H1 (cell line): ENCODE measurements at regions not wholly inside any gene's neighbourhood (a gene's known extent, or its start where the extent isn't known, plus 50 kb on each side); places are given as distances from the start of the nearest gene placed in this dataset.

ENCODE experiments used
- CTCF ChIA-PET: fragments of 300-600 bp; sonication (Branson Sonifier 250); formaldehyde crosslinking; loops from one replicate; lab custom pipeline; 2021; ENCODE audit not compliant: partially characterized antibody; lab: Charles Lee
- POLR2A ChIA-PET: fragments of 300-600 bp; sonication (Branson Sonifier 250); formaldehyde crosslinking; loops from one replicate; lab custom pipeline; 2021; ENCODE audit warnings: inconsistent platforms; ENCODE audit not compliant: partially characterized antibody; lab: Charles Lee
- DNase-seq, 2 experiments: peaks; one replicate each; pipeline versions ENCODE4 v3.0.0 to v3.0.0-alpha.2; 2010 to 2022; ENCODE audit warnings: low spot score in 2 of 2, low read depth in 1 of 2, mixed read lengths in 1 of 2
- FAIRE-seq: peaks from 2 replicates; lab custom pipeline; 2011; peaks lifted over from hg19 to GRCh38; lab: Jason Lieb, UNC
- H2AFZ ChIP-seq: 2 replicates; pipeline ENCODE4 v1.8.1; 2012; ENCODE audit warnings: low read length, inconsistent platforms
- H2AK5ac ChIP-seq: 2 replicates; pipeline ENCODE4 v1.6.1; 2013; ENCODE audit warnings: low read depth, low read length
- H2BK120ac ChIP-seq: replicated peaks from 2 replicates; pipeline ENCODE3; 2013; ENCODE audit warnings: low read depth, low read length, inconsistent platforms
- H2BK12ac ChIP-seq: 2 replicates; pipeline ENCODE4 v1.6.1; 2013; ENCODE audit warnings: low read depth, low read length
- H2BK15ac ChIP-seq: 2 replicates; pipeline ENCODE4 v1.6.1; 2013; ENCODE audit warnings: low read length
- H2BK20ac ChIP-seq: 2 replicates; pipeline ENCODE4 v1.6.1; 2013; ENCODE audit warnings: low read length
- H2BK5ac ChIP-seq: 2 replicates; pipeline ENCODE4 v1.6.1; 2013; ENCODE audit warnings: low read depth, low read length
- H3K14ac ChIP-seq: 2 replicates; pipeline ENCODE4 v1.6.1; 2013; ENCODE audit warnings: inconsistent platforms; ENCODE audit not compliant: insufficient read length
- H3K18ac ChIP-seq: 2 replicates; pipeline ENCODE4 v1.6.1; 2013; ENCODE audit warnings: low read length; ENCODE audit errors: extremely low read depth
- H3K23ac ChIP-seq: 2 replicates; pipeline ENCODE4 v1.6.1; 2013; ENCODE audit warnings: inconsistent platforms; ENCODE audit not compliant: insufficient read length
- H3K23me2 ChIP-seq: 2 replicates; pipeline ENCODE4 v1.6.1; 2013; ENCODE audit warnings: low read depth, low read length
- H3K27ac ChIP-seq: 2 replicates; pipeline ENCODE4 v1.6.1; 2011; ENCODE audit warnings: low read depth, low read length, inconsistent platforms
- H3K27me3 ChIP-seq, 4 experiments: replicated peaks in 1 of 4; 1 replicate in 1 of 4; 2 replicates in 3 of 4; pipeline versions ENCODE4 v1.6.1 to v1.8.1; 2011 to 2013; ENCODE audit warnings: low read length in 3 of 4, mild to moderate bottlenecking in 3 of 4, inconsistent platforms in 2 of 4, mixed read lengths in 2 of 4, moderate library complexity in 1 of 4; ENCODE audit not compliant: control insufficient read depth in 3 of 4, insufficient read depth in 3 of 4; ENCODE audit errors: extremely low read depth in 1 of 4
- H3K36me3 ChIP-seq, 4 experiments: 2 replicates each; pipeline versions ENCODE4 v1.6.1 to v1.8.1; 2011 to 2013; ENCODE audit warnings: mild to moderate bottlenecking in 4 of 4, low read length in 3 of 4, moderate library complexity in 2 of 4, control low read depth in 1 of 4, inconsistent platforms in 1 of 4; ENCODE audit not compliant: insufficient read depth in 4 of 4, control insufficient read depth in 2 of 4
- H3K4ac ChIP-seq: replicated peaks from 2 replicates; pipeline ENCODE3; 2013; ENCODE audit warnings: low read length, low read depth, mixed read lengths, inconsistent platforms; ENCODE audit not compliant: insufficient read length
- H3K4me1 ChIP-seq, 4 experiments: replicated peaks in 1 of 4; 1 replicate in 1 of 4; 2 replicates in 3 of 4; pipeline versions ENCODE4 v1.6.1 to v1.8.1; 2011 to 2013; ENCODE audit warnings: low read length in 3 of 4, inconsistent platforms in 2 of 4, mixed read lengths in 1 of 4; ENCODE audit not compliant: insufficient read depth in 4 of 4, control insufficient read depth in 3 of 4
- H3K4me2 ChIP-seq, 2 experiments: 2 replicates each; pipeline versions ENCODE4 v1.6.1 to v1.8.1; 2011 to 2013; ENCODE audit warnings: low read depth in 2 of 2, low read length in 2 of 2, control low read depth in 1 of 2, inconsistent platforms in 1 of 2, mild to moderate bottlenecking in 1 of 2; ENCODE audit not compliant: insufficient read depth in 1 of 2
- H3K4me3 ChIP-seq, 4 experiments: fragments of 200-600, 300-600 bp in 1 of 4; sonication (generic), shearing (Covaris generic), sonication (Bioruptor Twin) in 1 of 4; 2 replicates each; pipeline versions ENCODE4 v1.5.1 to v1.8.1; 2011 to 2016; ENCODE audit warnings: low read length in 4 of 4, low read depth in 3 of 4, control low read depth in 2 of 4, inconsistent platforms in 2 of 4, mild to moderate bottlenecking in 2 of 4, mixed read lengths in 1 of 4, moderate library complexity in 1 of 4; ENCODE audit not compliant: insufficient read depth in 2 of 4; ENCODE audit errors: extremely low read depth in 1 of 4
- H3K56ac ChIP-seq: replicated peaks from 2 replicates; pipeline ENCODE3; 2013; ENCODE audit warnings: low read depth, mild to moderate bottlenecking, mixed read lengths, low read length, inconsistent platforms; ENCODE audit not compliant: insufficient read length
- H3K79me1 ChIP-seq: 2 replicates; pipeline ENCODE4 v1.6.1; 2013; ENCODE audit warnings: low read depth, low read length, control low read depth
- H3K79me2 ChIP-seq, 2 experiments: 2 replicates each; pipeline versions ENCODE4 v1.6.1 to v1.8.1; 2012 to 2013; ENCODE audit warnings: low read length in 2 of 2, mild to moderate bottlenecking in 2 of 2, inconsistent platforms in 1 of 2; ENCODE audit not compliant: insufficient read depth in 2 of 2, control insufficient read depth in 1 of 2
- H3K9ac ChIP-seq, 4 experiments: replicated peaks in 1 of 4; 1 replicate in 1 of 4; 2 replicates in 3 of 4; pipeline versions ENCODE4 v1.6.1 to v1.8.1; 2011 to 2013; ENCODE audit warnings: low read depth in 3 of 4, low read length in 3 of 4, control low read depth in 2 of 4, mild to moderate bottlenecking in 2 of 4, moderate library complexity in 2 of 4, inconsistent platforms in 1 of 4; ENCODE audit errors: extremely low read depth in 1 of 4
- H3K9me3 ChIP-seq, 2 experiments: 2 replicates each; pipeline versions ENCODE4 v1.6.1 to v1.8.1; 2012 to 2013; ENCODE audit warnings: mild to moderate bottlenecking in 2 of 2, moderate library complexity in 2 of 2, control low read depth in 1 of 2, inconsistent platforms in 1 of 2, low read depth in 1 of 2, low read length in 1 of 2, mixed read lengths in 1 of 2; ENCODE audit not compliant: insufficient read depth in 2 of 2
- H4K20me1 ChIP-seq, 2 experiments: replicated peaks in 1 of 2; 2 replicates each; pipeline versions ENCODE3 to v1.8.1; 2011 to 2013; ENCODE audit warnings: inconsistent platforms in 2 of 2, low read length in 2 of 2, mild to moderate bottlenecking in 1 of 2; ENCODE audit not compliant: insufficient read depth in 2 of 2, control insufficient read depth in 1 of 2
- H4K5ac ChIP-seq: 2 replicates; pipeline ENCODE4 v1.6.1; 2013; ENCODE audit warnings: low read length, low read depth, mixed read lengths, inconsistent platforms; ENCODE audit not compliant: insufficient read length
- H4K8ac ChIP-seq: 2 replicates; pipeline ENCODE4 v1.8.0; 2013; ENCODE audit warnings: mild to moderate bottlenecking, moderate library complexity, low read length, inconsistent platforms; ENCODE audit not compliant: insufficient read depth; ENCODE audit errors: extremely low read depth
- H4K91ac ChIP-seq: replicated peaks from 2 replicates; pipeline ENCODE3; 2013; ENCODE audit warnings: low read length, mixed read lengths, inconsistent platforms; ENCODE audit not compliant: insufficient read length
- BACH1 ChIP-seq: IDR thresholded peaks from 2 replicates; pipeline ENCODE4 v1.6.1; 2012; ENCODE audit warnings: low read length, improper control_type of control experiment
- E2F6 ChIP-seq: IDR thresholded peaks from 2 replicates; pipeline ENCODE4 v1.6.1; 2012; ENCODE audit warnings: inconsistent platforms
- EGR1 ChIP-seq: IDR thresholded peaks from 2 replicates; pipeline ENCODE4 v1.6.1; 2011; ENCODE audit warnings: low read depth, low read length, borderline replicate concordance
- JUND ChIP-seq: IDR thresholded peaks from 2 replicates; pipeline ENCODE4 v1.6.1; 2011; ENCODE audit warnings: mild to moderate bottlenecking, improper control_type of control experiment, low read length
- RFX5 ChIP-seq: IDR thresholded peaks from 2 replicates; pipeline ENCODE4 v1.6.1; 2011; ENCODE audit warnings: low read depth, low read length, improper control_type of control experiment, borderline replicate concordance
- SP1 ChIP-seq: IDR thresholded peaks from 2 replicates; pipeline ENCODE4 v1.6.1; 2011; ENCODE audit warnings: low read depth, low read length
- SUZ12 ChIP-seq: fragments of 200-600 bp; sonication (generic); IDR thresholded peaks from 2 replicates; pipeline ENCODE4 v1.6.1; 2012; ENCODE audit warnings: mild to moderate bottlenecking, inconsistent platforms, low read length, moderate library complexity, mixed read lengths
- YY1 ChIP-seq: IDR thresholded peaks from 2 replicates; pipeline ENCODE4 v1.6.1; 2011; ENCODE audit warnings: low read depth, mild to moderate bottlenecking, low read length

- no peak for FAIRE-seq
- POLR2A ChIA-PET = no interaction called here
- no peaks in the 10 kb centered on the region for H4K20me1 ChIP-seq
- TF ChIP-seq RFX5 = no peak
- TF ChIP-seq BACH1 = no peak
- no peak for TF ChIP-seq SUZ12
- no peak for TF ChIP-seq YY1
- no peak for TF ChIP-seq E2F6
- TF ChIP-seq JUND = no peak
- TF ChIP-seq SP1 = no peak
- no peak for TF ChIP-seq EGR1
These were observed 58.2 kb upstream of the STOX2 start for GRCh38 chr4:183846951-183847350.

More at GRCh38 chr4:183846951-183847350, 58.2 kb upstream of the STOX2 start:
- Histone ChIP-seq H3K36me3 (no peaks in the 10 kb centered on the region), H2AFZ (no peak overlapping the region), H2BK20ac (no peak overlapping the region), H3K23ac (no peak overlapping the region), H4K91ac (no peak overlapping the region), H3K9ac (no peak overlapping the region), H3K18ac (no peak overlapping the region), H3K27ac (no peak overlapping the region), H4K8ac (no peak overlapping the region), H3K23me2 (no peaks in the 10 kb centered on the region; the same call in 1 of the 2 replicates), H2AK5ac (no peak overlapping the region), H2BK120ac (no peak overlapping the region), H3K56ac (no peak overlapping the region), H3K4me1 (no peaks in the 10 kb centered on the region), H3K9me3 (peaks cover 0 to 2% of the 10 kb centered on the region in 2 experiments; a peak in 1 of 4 replicates), H3K79me1 (no peaks in the 10 kb centered on the region), H2BK15ac (no peak overlapping the region), H4K5ac (no peak overlapping the region), H2BK12ac (no peak overlapping the region), H3K4me2 (no peak overlapping the region), H3K4me3 (no peak overlapping the region), H3K79me2 (no peaks in the 10 kb centered on the region), H3K4ac (no peak overlapping the region), H2BK5ac (no peak overlapping the region), H3K27me3 (no peaks in the 10 kb centered on the region), H3K14ac (no peak overlapping the region)
- CTCF ChIA-PET = interaction anchor here (1.6 kb wide), 1 partner anchor 11 kb away, joined by 6 read pairs; no protein-coding TSS in a partner anchor
- no peak for DNase-seq
